Heart right ventricle (tissue), 16 donors: ENCODE measurements at regions not wholly inside any gene's neighbourhood (a gene's known extent, or its start where the extent isn't known, plus 50 kb on each side); places are given as distances from the start of the nearest gene placed in this dataset.

Source experiments
- ATAC-seq, 8 donors: fragments of 200-7000 bp; cut with Tn5 transposase; one replicate each; pipeline ENCODE4 v1.9.1; 2020; ENCODE audit warnings: mild to moderate bottlenecking in 8 of 8, moderate library complexity in 8 of 8, moderate number of reproducible peaks in 1 of 8
- DNase-seq, 2 donors: peaks; one replicate each; pipeline ENCODE4 v3.0.0-alpha.2; 2020
- H3K27ac ChIP-seq, 10 donors: fragments of 200-600 bp; sonication (generic) in 2 of 10; one replicate each; pipeline versions ENCODE4 v1.5.0 to v1.8.0; 2020 to 2022; ENCODE audit warnings: mild to moderate bottlenecking in 3 of 10
- H3K27me3 ChIP-seq, 7 donors: fragments of 200-600 bp; one replicate each; pipeline ENCODE4 v1.8.0; 2021 to 2022; ENCODE audit warnings: mild to moderate bottlenecking in 2 of 7
- H3K36me3 ChIP-seq, 9 donors: fragments of 200-600 bp; sonication (generic) in 1 of 9; one replicate each; pipeline versions ENCODE4 v1.5.0 to v1.8.0; 2020 to 2022; ENCODE audit warnings: mild to moderate bottlenecking in 2 of 9
- H3K4me1 ChIP-seq, 9 donors: fragments of 200-600 bp; sonication (generic) in 1 of 9; one replicate each; pipeline versions ENCODE4 v1.5.0 to v1.8.0; 2020 to 2022; ENCODE audit warnings: mild to moderate bottlenecking in 4 of 9
- H3K4me3 ChIP-seq, 10 donors: fragments of 200-600 bp; sonication (generic) in 2 of 10; one replicate each; pipeline versions ENCODE4 v1.5.0 to v1.8.0; 2020 to 2022; ENCODE audit warnings: mild to moderate bottlenecking in 7 of 10, moderate library complexity in 2 of 10
- H3K9me3 ChIP-seq, 11 donors: fragments of 200-600 bp in 10 of 11; sonication (generic) in 2 of 11; one replicate each; pipeline versions ENCODE4 v1.5.0 to v1.8.0; 2013 to 2022; ENCODE audit warnings: mild to moderate bottlenecking in 2 of 11, control low read depth in 1 of 11, moderate library complexity in 1 of 11
- WGBS, 2 donors: extraction: QIAGEN DNeasy Blood & Tissue Kit; methylation state at CpG; one replicate each; pipeline ENCODE4 v1.1.7; 2013; ENCODE audit warnings: inconsistent platforms in 1 of 2; 5-methylcytosine and 5-hydroxymethylcytosine counted together
- intact Hi-C, 10 donors: fragments of 100-400 bp; cut with DNase I; formaldehyde crosslinking; loops; one replicate each; pipeline versions ENCODE4 v1.11.1 to v1.14.2; 2022
- TF ChIP-seq, protein P1 (sequence below), 9 donors: fragments of 200-600 bp; sonication (generic) in 2 of 9; IDR thresholded peaks; one replicate each; pipeline versions ENCODE4 v1.5.0 to v1.8.0; 2021 to 2022; ENCODE audit warnings: antibody characterized with exemption in 9 of 9, mild to moderate bottlenecking in 5 of 9, moderate library complexity in 1 of 9
- donor health status: Arrhythmogenic right ventricular cardiomyopathy.
- donor health status: ischemic (EF 13 %, LVEDD 7.1; RV severe dilation, severe dysfunction).
- donor health status: healthy with polysubstance abuse.
- donor health status: DM: no; HTN: yes; CAD: no.
- donor health status: DM: no; HTN: no; CAD: no.
- donor health status: ischemic (EF 25% LVEDD 6.9; RV normal size, moderate dysfunction).
- donor health status: ischemic (EF 25% LVEDD 5.7; RV mildly dilated, moderate dysfunction).
- donor health status: healthy.
- donor health status: DM: yes; HTN: yes; CAD: no.
- donor health status: Ischemic cardiomyopathy.
- donor health status: ischemic (EF 35%, LVEDD 5.7; RV mildly dilated, moderate dysfunction).
- donor health status: nonischemic (EF 11% LVEDD 7.7; RV severe dilation, severe dysfunction).
- donor health status: DM: yes; HTN: yes; CAD: no.
- donor health status: PGD.
- donor health status: ischemic (EF 29% LVEDD 5.4; RV normal size, mild dysfunction).
- donor health status: nonischemic (EF 23%, LVEDD 6.1; RV moderate dilation, normal function).

DNA sequence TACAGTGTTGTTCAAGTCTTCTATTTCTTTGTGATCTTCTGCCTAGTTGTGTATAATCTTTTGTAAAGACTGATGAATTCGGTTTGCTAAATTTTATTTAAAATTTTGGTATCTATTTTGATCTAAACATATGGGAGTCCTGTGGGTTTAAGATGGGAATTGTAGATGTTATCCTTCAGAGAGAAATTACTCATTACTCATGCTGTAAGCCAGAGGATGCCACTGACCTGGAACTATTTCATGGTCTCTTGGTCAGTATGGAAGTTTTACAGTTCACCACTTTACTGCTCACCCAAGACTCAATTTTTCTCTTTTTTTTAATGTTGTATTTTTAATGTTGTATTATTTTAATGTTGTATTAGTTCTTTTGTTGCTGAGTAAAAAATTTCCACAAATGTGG lies 138.6 kb upstream of the B3GALT2 start:
- Histone ChIP-seq H3K9me3 (peaks cover 0 to 41% (median 10%) of the 10 kb centered on the region in 11 donors), H3K4me1 (no peaks in the 10 kb centered on the region), H3K36me3 (no peaks in the 10 kb centered on the region), H3K27ac (no peak overlapping the region), H3K4me3 (no peak overlapping the region), H3K27me3 (no peaks in the 10 kb centered on the region)
- TF ChIP-seq, protein P1, sequence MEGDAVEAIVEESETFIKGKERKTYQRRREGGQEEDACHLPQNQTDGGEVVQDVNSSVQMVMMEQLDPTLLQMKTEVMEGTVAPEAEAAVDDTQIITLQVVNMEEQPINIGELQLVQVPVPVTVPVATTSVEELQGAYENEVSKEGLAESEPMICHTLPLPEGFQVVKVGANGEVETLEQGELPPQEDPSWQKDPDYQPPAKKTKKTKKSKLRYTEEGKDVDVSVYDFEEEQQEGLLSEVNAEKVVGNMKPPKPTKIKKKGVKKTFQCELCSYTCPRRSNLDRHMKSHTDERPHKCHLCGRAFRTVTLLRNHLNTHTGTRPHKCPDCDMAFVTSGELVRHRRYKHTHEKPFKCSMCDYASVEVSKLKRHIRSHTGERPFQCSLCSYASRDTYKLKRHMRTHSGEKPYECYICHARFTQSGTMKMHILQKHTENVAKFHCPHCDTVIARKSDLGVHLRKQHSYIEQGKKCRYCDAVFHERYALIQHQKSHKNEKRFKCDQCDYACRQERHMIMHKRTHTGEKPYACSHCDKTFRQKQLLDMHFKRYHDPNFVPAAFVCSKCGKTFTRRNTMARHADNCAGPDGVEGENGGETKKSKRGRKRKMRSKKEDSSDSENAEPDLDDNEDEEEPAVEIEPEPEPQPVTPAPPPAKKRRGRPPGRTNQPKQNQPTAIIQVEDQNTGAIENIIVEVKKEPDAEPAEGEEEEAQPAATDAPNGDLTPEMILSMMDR (IDR thresholded peaks at IDR 0.05) = no peak
- WGBS, 2 donors = 79 to 92% methylated on average over 1 of the region's 1 CpG
- DNase-seq (no peak), ATAC-seq (no peak)
- intact Hi-C loops = no loop called here

DNA sequence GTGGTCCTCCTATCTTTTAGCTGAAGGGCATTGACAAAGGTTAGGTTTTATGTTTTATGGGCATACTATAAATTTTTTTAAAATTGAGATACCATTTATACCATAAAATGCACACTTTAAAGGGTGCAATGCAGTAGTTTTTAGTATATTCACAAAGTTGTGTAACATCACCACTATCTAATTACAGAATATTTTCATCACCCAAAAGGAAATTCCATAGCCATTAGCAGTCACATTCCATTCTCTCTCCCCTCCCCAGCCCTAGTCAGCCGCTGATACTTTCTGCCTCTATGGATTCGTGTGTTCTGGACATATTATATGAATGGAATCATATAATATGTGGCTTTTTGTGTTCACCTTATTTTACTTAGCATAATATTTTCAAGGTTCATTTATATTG lies 135.8 kb upstream of the B3GALT2 start:
- TF ChIP-seq, protein P1 (IDR thresholded peaks at IDR 0.05) = no peak

DNA sequence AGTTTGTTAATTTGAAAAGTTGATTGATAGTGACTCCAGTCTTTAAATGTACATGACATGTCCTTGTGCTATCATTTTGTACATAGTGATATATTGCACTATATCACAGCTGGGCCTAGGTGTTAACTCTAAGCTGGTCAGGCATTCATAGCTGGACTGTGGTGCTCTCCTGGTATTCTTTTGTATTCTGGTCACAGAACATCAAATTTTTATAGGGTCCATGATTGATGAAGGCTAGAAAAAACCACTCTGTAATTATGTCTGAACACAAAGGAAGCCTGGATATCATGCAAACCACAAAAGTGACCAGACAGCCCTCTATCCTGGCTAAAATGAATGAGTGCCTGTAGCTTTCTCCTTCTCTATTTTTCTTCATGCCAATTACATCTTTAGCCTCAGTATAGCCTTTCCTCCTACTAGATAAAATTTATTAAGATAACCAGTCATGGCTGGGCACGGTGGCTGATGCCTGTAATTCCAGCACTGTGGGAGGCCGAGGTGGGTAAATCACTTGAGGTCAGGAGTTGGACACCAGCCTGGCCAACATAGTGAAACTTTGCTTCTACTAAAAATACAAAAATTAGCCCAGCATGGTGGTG lies 134.9 kb upstream of the B3GALT2 start:
- DNase-seq = no peak
- no peaks in the 10 kb centered on the region for H3K4me1 ChIP-seq
- 87 to 91% methylated on average over 2 of the region's 2 CpGs for WGBS, 2 donors
- intact Hi-C loops = no loop called here
- H3K36me3 ChIP-seq = no peaks in the 10 kb centered on the region
- H3K4me3 ChIP-seq = no peak overlapping the region
- TF ChIP-seq, protein P1 (IDR thresholded peaks at IDR 0.05) = no peak
- H3K27ac ChIP-seq = no peak overlapping the region
- no peak for ATAC-seq
- H3K9me3 ChIP-seq = peaks cover 0 to 31% (median 4%) of the 10 kb centered on the region in 11 donors
- no peaks in the 10 kb centered on the region for H3K27me3 ChIP-seq

More for the DNA sequence above, 135.8 kb upstream of the B3GALT2 start:
- DNase-seq (no peak), ATAC-seq (no peak)
- intact Hi-C loops = no loop called here
- no peaks in the 10 kb centered on the region for H3K36me3 ChIP-seq
- WGBS, 2 donors = 32 to 49% methylated on average over 2 of the region's 2 CpGs
- H3K4me3 ChIP-seq = no peak overlapping the region
- H3K9me3 ChIP-seq = peaks cover 0 to 35% (median 4%) of the 10 kb centered on the region in 11 donors
- no peak overlapping the region for H3K27ac ChIP-seq
- H3K27me3 ChIP-seq = no peaks in the 10 kb centered on the region
- no peaks in the 10 kb centered on the region for H3K4me1 ChIP-seq

DNA sequence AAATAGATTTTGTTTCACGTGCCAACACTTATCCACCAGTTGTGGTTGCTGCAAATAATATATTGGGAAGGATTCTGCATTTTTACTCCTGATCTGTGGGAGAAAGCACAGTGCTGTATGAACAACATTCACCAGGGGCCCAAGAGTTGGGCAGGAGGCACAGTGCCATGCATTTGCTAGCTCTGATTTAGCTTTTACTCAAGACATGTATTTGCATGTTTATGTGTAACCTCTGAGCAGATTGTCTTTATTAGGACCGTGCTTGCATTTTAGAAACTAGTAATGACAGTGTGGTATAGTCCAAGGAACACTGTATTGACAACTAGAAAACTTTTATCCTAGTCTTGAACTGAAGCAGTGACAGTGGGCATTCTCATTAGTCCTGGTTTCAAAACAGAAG lies 133.9 kb upstream of the B3GALT2 start:
- intact Hi-C loops = no loop called here
- H3K27me3 ChIP-seq = no peaks in the 10 kb centered on the region
- ATAC-seq = no peak
- H3K27ac ChIP-seq = no peak overlapping the region
- WGBS, 2 donors = 53 to 71% methylated on average over 2 of the region's 2 CpGs
- H3K4me1 ChIP-seq = no peaks in the 10 kb centered on the region
- H3K36me3 ChIP-seq = no peaks in the 10 kb centered on the region
- H3K9me3 ChIP-seq = peaks cover 0 to 24% (median 4%) of the 10 kb centered on the region in 11 donors
- no peak overlapping the region for H3K4me3 ChIP-seq
- no peak for DNase-seq
- TF ChIP-seq, protein P1 (IDR thresholded peaks at IDR 0.05) = no peak
